Fibroblast of pulmonary artery (primary cell): ENCODE measurements at regions not wholly inside any gene's neighbourhood (a gene's known extent, or its start where the extent isn't known, plus 50 kb on each side); places are given as distances from the start of the nearest gene placed in this dataset.
"Not testable (repeated sequence)": the region's sequence is repeated elsewhere in the genome, so short reads cannot be mapped to it uniquely, and the experiment has no call there.

Source experiments
- DNase-seq: peaks from one replicate; pipeline ENCODE4 v3.0.0-alpha.2; 2010; ENCODE audit warnings: low read depth
- H3K4me3 ChIP-seq: replicated peaks from 2 replicates; pipeline ENCODE4 v1.5.1; 2011; ENCODE audit warnings: low read depth, mild to moderate bottlenecking, control low read depth, low read length, moderate library complexity
- CTCF ChIP-seq: IDR thresholded peaks from 2 replicates; pipeline ENCODE4 v1.5.1; 2011; ENCODE audit warnings: mild to moderate bottlenecking, control low read depth, low read length, inconsistent platforms; ENCODE audit errors: missing control alignments

DNA sequence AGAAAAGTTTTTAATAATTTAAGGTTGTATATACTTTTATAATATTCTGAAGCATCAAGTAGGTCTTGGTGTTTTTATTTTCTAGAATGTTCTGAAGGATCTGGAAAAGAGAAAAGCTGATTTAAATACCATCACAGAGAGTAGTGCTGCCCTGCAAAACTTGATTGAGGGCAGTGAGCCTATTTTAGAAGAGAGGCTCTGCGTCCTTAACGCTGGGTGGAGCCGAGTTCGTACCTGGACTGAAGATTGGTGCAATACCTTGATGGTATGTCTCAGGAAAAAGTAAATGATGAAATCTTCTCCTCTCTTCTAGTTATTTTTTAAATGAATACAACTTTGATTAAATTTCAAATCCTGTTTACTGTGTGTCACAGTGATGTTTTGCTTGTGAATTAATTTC, 225.7 kb downstream of the UTRN start:
- DNase-seq, result no peak
- TF ChIP-seq CTCF, result no peak
- H3K4me3 ChIP-seq, result no peak overlapping the region

- DNase-seq, result no peak
- no peak for TF ChIP-seq CTCF
- no peak overlapping the region for H3K4me3 ChIP-seq
Observed at GRCh38 chr6:144515761-144516160, 230.6 kb downstream of the UTRN start.

GRCh38 chr6:144519426-144519825, 234.3 kb downstream of the UTRN start:
- no peak overlapping the region for H3K4me3 ChIP-seq
- no peak for TF ChIP-seq CTCF
- DNase-seq, result no peak

DNA sequence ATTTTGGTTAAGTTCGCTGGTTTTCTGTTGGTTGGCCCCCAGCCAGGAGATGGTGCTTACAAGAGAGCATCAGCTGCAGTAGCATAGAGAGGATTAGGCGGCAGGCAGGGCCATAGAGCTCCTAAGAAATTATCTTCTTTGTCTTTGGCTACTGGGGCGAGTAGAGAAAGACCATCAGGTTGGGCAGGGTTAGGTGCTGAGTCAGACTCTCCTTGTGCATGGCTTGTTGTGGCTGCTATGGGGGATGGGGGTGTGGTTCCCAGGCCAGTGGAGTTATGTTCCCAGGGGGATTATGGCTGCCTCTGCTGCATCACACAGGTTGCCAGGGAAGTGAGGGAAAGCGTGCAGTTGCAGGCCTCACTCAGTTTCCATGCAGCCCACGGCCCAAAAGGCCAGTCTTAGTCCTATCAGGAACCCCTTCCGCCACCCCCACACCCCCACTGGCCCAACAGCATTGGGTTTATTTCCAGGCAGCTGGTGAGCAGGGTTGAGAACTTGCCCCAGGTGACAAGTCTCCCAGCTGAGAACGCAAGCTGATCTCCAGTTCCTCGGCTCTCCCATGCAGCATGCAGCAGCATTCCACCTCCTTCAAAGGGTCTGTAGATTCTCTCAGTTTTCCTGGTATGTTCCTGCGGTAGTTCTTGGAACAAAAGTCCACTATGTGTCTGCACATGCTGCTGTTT, 243.7 kb downstream of the UTRN start:
- no peak for TF ChIP-seq CTCF
- no peak overlapping the region for H3K4me3 ChIP-seq
- peak; percentile 22 for DNase-seq

GRCh38 chr6:144530118-144530517, 245.0 kb downstream of the UTRN start:
- no peak for TF ChIP-seq CTCF
- no peak overlapping the region for H3K4me3 ChIP-seq
- no peak for DNase-seq

- DNase-seq, H3K4me3 ChIP-seq: not testable (repeated sequence)
Observed at GRCh38 chr6:144532238-144532637, 247.1 kb downstream of the UTRN start.

DNA sequence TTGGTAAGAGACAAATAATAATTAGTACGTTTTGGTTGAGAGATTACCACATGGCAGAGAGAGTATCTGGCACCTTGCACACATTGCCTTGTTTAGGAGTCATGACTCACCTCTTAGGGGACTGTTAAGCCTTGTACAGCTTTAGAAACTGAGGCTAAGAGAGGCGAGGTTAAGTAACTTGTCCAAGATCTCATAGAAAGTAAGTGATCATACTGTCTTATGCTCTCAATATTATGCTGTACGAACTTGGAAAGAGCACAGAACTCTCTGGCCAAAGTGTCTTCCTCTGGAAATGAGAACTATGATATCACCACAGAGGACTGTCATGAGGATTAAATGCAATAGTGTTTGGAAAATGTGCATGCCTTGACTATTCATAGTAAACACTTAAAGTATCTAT, 249.0 kb downstream of the UTRN start:
- DNase-seq, result no peak
- H3K4me3 ChIP-seq, result no peak overlapping the region
- no peak for TF ChIP-seq CTCF

DNA sequence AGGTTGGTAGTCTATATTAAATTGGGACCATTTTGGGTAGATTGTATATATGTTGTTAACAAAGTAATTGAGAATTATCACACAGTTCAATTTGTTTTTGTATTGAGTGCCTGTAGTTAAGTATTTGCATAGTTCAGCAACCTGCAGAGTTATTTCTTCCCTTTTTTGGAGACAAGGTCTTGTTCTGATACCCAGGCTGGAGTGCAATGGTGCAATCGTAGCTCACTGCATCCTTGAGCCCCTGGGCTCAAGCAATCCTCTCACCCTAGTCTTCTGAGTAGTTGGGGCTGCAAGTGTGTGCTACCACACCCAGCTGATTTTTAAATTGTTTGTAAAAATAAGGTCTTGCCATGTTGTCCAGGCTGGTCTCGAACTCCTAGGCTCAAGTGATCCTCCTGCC, 250.5 kb downstream of the UTRN start:
- H3K4me3 ChIP-seq, result no peak overlapping the region
- no peak for TF ChIP-seq CTCF
- DNase-seq, result no peak
